Naive thymus-derived CD8-positive, alpha-beta T cell (primary cell): ENCODE measurements at regions not wholly inside any gene's neighbourhood (a gene's known extent, or its start where the extent isn't known, plus 50 kb on each side); places are given as distances from the start of the nearest gene placed in this dataset.

ENCODE experiments used
- ATAC-seq, 2 donors: fragments of 150-1000 bp; cut with Tn5 transposase in 1 of 2; sonication (Bioruptor Pico), chemical (Tn5 transposase) in 1 of 2; 1 replicate in 1 of 2; 2 replicates in 1 of 2; pipeline ENCODE4 v1.10.0; 2021; ENCODE audit warnings: mild to moderate bottlenecking in 2 of 2, moderate library complexity in 2 of 2
- POLR2A ChIA-PET: fragments of 350-600 bp; sonication (Branson Sonifier 250); formaldehyde crosslinking; loops from one replicate; lab custom pipeline; 2021; ENCODE audit warnings: antibody characterized with exemption; lab: Charles Lee
- DNase-seq, 10 donors: peaks; one replicate each; pipeline versions ENCODE4 v3.0.0 to v3.0.0-alpha.2; 2020 to 2022
- H3K27ac Mint-ChIP-seq, 10 donors: one replicate each; pipeline ENCODE4 v1.8.0; 2020 to 2022; ENCODE audit warnings: mild to moderate bottlenecking in 10 of 10, mixed read lengths in 10 of 10, moderate library complexity in 4 of 10, inconsistent platforms in 1 of 10
- H3K27me3 Mint-ChIP-seq, 5 donors: one replicate each; pipeline ENCODE4 v1.8.0; 2021 to 2022; ENCODE audit warnings: mixed read lengths in 5 of 5
- H3K36me3 Mint-ChIP-seq, 3 donors: one replicate each; pipeline ENCODE4 v1.8.0; 2020 to 2022; ENCODE audit warnings: mixed read lengths in 3 of 3, mild to moderate bottlenecking in 2 of 3, inconsistent platforms in 1 of 3
- H3K4me1 Mint-ChIP-seq, 4 donors: one replicate each; pipeline ENCODE4 v1.8.0; 2021 to 2022; ENCODE audit warnings: mixed read lengths in 4 of 4
- H3K4me3 Mint-ChIP-seq, 10 donors: one replicate each; pipeline ENCODE4 v1.8.0; 2020 to 2022; ENCODE audit warnings: mild to moderate bottlenecking in 10 of 10, mixed read lengths in 10 of 10, moderate library complexity in 6 of 10, inconsistent platforms in 1 of 10
- H3K9me3 Mint-ChIP-seq, 9 donors: one replicate each; pipeline ENCODE4 v1.8.0; 2020 to 2022; ENCODE audit warnings: mixed read lengths in 9 of 9, mild to moderate bottlenecking in 3 of 9, inconsistent platforms in 1 of 9, moderate library complexity in 1 of 9

DNA sequence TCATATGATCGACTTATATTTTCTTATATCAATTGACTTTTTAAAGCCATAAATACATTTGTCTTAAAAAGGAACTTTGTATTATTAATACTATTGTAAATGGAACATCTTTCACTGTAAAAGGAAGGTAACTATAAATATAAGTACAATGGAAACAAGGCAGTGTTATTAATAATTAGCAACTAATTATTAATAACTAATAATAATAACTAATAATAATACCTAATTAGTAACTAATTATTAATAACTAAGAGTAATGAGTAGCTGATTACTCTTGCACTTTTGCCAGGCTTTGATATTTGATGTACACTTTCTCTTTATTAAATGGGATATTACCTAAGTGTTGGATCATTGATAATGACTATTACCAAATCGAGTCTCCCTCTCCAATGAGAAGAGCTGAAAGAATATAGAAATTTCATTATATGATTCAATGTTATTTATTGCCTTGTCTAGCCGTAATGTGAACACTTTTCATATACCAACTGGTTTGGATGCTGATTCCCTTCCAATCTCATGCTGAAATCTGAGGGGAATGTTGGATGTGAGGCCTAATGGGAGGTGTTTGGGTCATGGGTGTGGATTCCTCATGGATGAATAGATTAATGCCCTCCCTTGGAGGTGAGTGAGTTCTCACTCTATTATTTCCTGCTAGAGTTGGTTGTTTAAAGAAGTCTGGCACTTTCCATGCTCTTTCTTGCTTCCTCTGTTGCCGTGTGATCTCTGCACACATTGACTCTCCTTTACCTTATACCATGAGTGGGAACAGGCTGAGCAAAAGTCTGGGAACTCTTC lies 202.1 kb upstream of the ZBTB20 start:
- Mint-ChIP-seq H3K27ac (no peak overlapping the region), H3K4me1 (no peaks in the 10 kb centered on the region), H3K4me3 (no peak overlapping the region), H3K27me3 (peaks cover 0 to 3% (median 0%) of the 10 kb centered on the region in 5 donors), H3K36me3 (peaks cover 0 to 4% (median 3%) of the 10 kb centered on the region in 3 donors), H3K9me3 (peaks cover 0 to 17% (median 5%) of the 10 kb centered on the region in 9 donors)
- POLR2A ChIA-PET = no interaction called here
- no peak for ATAC-seq
- no peak for DNase-seq

DNA sequence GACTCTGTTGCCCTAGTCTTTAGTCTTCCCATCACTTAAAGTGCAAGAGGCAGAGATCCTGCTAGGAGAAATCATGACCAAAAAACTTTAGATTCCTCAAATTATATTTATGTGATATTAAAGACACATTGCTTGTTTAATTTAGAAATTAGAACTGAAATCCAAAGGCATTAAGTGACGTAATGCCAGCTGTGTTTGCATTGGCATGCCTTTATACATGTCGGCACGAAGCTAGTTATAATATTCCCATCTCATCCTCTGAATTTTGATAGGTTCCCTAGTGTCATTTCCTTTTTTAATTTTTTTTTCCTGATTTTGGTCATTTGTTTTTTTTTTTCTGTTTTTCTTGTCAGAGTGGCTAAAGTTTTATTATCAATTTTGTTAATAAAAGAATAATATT lies 203.5 kb upstream of the ZBTB20 start:
- DNase-seq (no peak), ATAC-seq (no peak)
- Mint-ChIP-seq H3K27me3 (peaks cover 0 to 8% (median 0%) of the 10 kb centered on the region in 5 donors), H3K36me3 (peaks cover 0 to 12% (median 3%) of the 10 kb centered on the region in 3 donors), H3K9me3 (peaks cover 0 to 25% (median 9%) of the 10 kb centered on the region in 9 donors), H3K4me1 (no peaks in the 10 kb centered on the region), H3K4me3 (no peak overlapping the region), H3K27ac (no peak overlapping the region)
- POLR2A ChIA-PET = no interaction called here

DNA sequence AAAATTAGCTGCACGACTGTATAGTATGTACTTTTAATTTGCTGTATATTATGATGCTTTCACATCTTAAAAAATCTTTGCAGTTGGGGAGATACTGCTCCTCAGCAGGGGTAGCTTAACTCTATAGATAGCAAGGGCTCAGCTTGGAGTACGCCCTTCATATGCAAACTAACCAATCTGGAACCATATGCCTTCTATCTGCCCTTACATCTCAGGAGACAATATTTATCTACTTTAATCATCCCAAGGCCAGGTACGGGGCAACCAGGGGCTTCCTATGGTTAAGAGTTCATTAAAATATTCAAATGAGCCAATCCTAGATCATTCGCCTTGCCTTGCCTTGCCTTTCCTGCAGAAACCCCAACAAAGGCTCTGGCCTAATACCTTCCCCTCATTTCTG lies 204.1 kb upstream of the ZBTB20 start:
- H3K27me3 Mint-ChIP-seq = peaks cover 0 to 8% (median 0%) of the 10 kb centered on the region in 5 donors
- no peak overlapping the region for H3K27ac Mint-ChIP-seq
- no peak for DNase-seq
- no peak overlapping the region for H3K4me3 Mint-ChIP-seq
- POLR2A ChIA-PET = no interaction called here
- peaks cover 0 to 26% (median 10%) of the 10 kb centered on the region in 9 donors for H3K9me3 Mint-ChIP-seq
- H3K36me3 Mint-ChIP-seq = peaks cover 0 to 18% (median 3%) of the 10 kb centered on the region in 3 donors
- ATAC-seq = no peak
- no peaks in the 10 kb centered on the region for H3K4me1 Mint-ChIP-seq

DNA sequence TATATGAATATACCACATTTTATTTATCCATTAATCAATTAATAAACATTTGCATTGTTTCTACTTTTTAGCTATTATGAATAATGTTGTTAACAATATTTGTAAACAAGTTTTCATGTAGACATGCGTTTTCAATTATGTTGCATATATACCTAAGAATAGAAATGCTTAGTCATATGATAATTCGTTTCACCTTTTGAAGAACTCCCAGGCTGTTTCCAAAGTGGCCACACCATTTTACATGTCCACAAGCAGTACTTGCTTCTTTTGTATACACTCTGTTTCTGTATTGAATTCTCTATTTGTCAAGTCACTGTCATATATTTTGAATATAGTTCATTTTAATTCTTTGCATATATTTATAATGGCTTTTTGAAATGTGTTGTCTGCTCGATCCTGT lies 206.9 kb upstream of the ZBTB20 start:
- Mint-ChIP-seq H3K4me3 (no peak overlapping the region), H3K27ac (no peak overlapping the region), H3K36me3 (peaks cover 0 to 18% (median 3%) of the 10 kb centered on the region in 3 donors), H3K4me1 (no peaks in the 10 kb centered on the region), H3K27me3 (peaks cover 0 to 5% (median 0%) of the 10 kb centered on the region in 5 donors), H3K9me3 (peaks cover 0 to 26% (median 10%) of the 10 kb centered on the region in 9 donors)
- POLR2A ChIA-PET = no interaction called here
- DNase-seq (no peak), ATAC-seq (no peak)

DNA sequence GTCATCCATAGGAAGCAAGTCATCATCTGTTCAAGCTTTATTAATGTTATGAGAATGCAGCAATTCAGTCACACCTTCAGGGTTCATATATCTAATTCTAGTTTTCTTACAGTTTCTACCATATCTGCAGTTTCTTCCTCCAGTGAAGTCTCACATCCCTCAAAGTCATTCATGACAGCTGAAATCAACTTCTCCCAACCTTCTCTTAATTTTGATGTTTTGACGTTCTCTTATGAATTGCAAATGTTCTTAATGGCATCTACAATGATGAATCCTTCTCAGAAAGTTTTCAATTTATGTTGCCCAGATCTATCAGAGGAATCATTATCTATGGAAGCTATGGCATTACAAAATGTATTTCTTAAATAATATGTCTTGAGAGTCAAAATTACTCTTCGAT lies 210.4 kb upstream of the ZBTB20 start:
- DNase-seq (no peak), ATAC-seq (no peak)
- Mint-ChIP-seq H3K36me3 (peaks cover 0 to 23% (median 3%) of the 10 kb centered on the region in 3 donors), H3K4me1 (peaks cover 0 to 8% (median 4%) of the 10 kb centered on the region in 4 donors), H3K27me3 (peaks cover 0 to 7% (median 0%) of the 10 kb centered on the region in 5 donors), H3K9me3 (peaks cover 0 to 21% (median 10%) of the 10 kb centered on the region in 9 donors), H3K27ac (no peak overlapping the region), H3K4me3 (no peak overlapping the region)
- POLR2A ChIA-PET = no interaction called here

DNA sequence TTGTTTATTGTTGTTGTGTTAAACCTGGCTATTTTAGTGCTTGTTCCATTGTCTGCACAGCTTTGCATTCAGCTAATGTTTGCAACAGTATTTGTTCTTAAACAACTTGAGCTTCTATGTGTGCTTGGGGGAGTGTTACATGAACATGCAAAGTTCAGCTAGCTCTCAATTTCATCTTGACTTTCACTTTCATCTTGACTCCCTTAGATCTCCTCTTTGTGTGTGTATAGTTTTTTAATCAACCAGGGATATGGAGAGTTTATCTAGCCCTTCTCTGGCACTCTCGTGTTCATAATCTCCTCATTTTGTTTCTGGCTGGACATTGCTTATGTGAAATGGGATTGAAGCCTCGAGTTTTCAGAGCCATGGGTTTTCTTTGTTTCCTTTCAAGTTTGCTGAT lies 212.4 kb upstream of the ZBTB20 start:
- no peak for ATAC-seq
- Mint-ChIP-seq H3K27ac (no peak overlapping the region), H3K27me3 (peaks cover 0 to 10% (median 0%) of the 10 kb centered on the region in 5 donors), H3K4me1 (peaks cover 0 to 8% (median 4%) of the 10 kb centered on the region in 4 donors), H3K9me3 (peaks cover 1 to 19% (median 4%) of the 10 kb centered on the region in 9 donors), H3K36me3 (peaks cover 0 to 29% (median 0%) of the 10 kb centered on the region in 3 donors), H3K4me3 (peak overlapping the region in 4 of 10 donors; percentile 0 to 38 (median 10))
- POLR2A ChIA-PET = no interaction called here
- no peak for DNase-seq

DNA sequence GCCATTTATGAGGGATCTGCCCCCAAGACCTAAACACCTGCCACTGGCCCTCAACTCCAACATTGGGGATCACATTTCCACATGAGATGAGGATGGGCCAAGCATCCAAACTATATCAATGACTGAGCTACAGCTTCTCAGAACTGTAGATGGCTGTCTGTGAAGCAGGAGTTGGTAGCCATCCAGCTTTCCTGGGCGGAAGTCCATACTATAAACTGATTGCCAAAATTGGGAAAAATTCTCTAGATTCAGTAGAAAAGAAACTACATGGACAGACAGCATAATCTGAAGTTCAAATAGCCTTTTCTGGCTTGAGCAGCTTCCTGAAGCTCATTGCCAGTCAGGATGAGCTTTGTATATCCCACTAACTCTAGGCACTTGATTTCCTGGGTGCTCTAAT lies 214.7 kb upstream of the ZBTB20 start:
- Mint-ChIP-seq H3K4me1 (peaks cover 0 to 8% (median 4%) of the 10 kb centered on the region in 4 donors), H3K4me3 (no peak overlapping the region), H3K27me3 (peaks cover 0 to 5% (median 0%) of the 10 kb centered on the region in 5 donors), H3K9me3 (peaks cover 4 to 33% (median 9%) of the 10 kb centered on the region in 9 donors), H3K27ac (no peak overlapping the region), H3K36me3 (peaks cover 0 to 29% (median 5%) of the 10 kb centered on the region in 3 donors)
- DNase-seq = no peak
- ATAC-seq = no peak
- POLR2A ChIA-PET = no interaction called here

DNA sequence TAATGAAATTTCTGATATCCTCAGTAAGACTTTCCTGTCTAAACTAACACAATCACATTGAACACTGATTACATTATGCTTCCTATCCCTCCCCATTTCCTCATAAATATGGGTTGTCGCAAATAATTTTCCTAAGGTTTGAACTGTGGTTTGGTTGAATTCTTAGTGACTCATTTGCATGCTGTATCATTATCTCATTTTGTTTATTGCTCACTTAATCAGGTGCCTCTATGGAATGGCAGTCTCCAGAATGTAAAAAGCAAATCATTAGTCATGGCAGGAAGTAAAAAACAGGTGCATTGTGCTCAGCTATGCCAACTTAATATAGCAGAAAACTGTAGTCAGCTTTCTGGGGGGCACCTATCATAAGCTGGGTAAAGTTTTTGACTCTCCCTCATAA lies 216.0 kb upstream of the ZBTB20 start:
- peaks cover 4 to 33% (median 9%) of the 10 kb centered on the region in 9 donors for H3K9me3 Mint-ChIP-seq
- peaks cover 0 to 8% (median 4%) of the 10 kb centered on the region in 4 donors for H3K4me1 Mint-ChIP-seq
- H3K4me3 Mint-ChIP-seq = no peak overlapping the region
- no peak for ATAC-seq
- H3K27me3 Mint-ChIP-seq = peaks cover 0 to 5% (median 0%) of the 10 kb centered on the region in 5 donors
- POLR2A ChIA-PET = no interaction called here
- H3K27ac Mint-ChIP-seq = no peak overlapping the region
- peaks cover 0 to 29% (median 5%) of the 10 kb centered on the region in 3 donors for H3K36me3 Mint-ChIP-seq
- no peak for DNase-seq

DNA sequence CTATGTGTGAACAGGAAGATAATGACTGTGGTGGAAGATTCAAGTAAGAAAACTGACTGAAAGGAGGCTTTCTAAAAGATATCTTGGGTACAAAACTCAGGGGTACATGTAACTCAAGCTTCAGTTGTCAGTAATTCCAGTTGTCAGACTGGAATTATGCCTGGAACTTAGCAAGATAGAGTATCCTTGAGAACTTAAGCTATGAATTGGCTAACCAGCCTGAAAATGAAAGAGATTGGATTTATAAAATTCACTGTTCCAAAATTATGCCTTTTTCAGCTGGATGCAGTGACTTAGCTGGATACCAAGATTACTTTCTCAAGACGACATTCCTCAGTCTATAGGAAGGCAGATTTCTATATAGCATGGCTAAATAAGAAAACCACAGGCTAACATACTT lies 221.9 kb upstream of the ZBTB20 start:
- POLR2A ChIA-PET = no interaction called here
- Mint-ChIP-seq H3K4me1 (no peaks in the 10 kb centered on the region), H3K27me3 (peaks cover 0 to 3% (median 0%) of the 10 kb centered on the region in 5 donors), H3K36me3 (peaks cover 0 to 19% (median 5%) of the 10 kb centered on the region in 3 donors), H3K4me3 (no peak overlapping the region), H3K27ac (no peak overlapping the region), H3K9me3 (peaks cover 4 to 28% (median 6%) of the 10 kb centered on the region in 9 donors)
- no peak for DNase-seq
- ATAC-seq = no peak

DNA sequence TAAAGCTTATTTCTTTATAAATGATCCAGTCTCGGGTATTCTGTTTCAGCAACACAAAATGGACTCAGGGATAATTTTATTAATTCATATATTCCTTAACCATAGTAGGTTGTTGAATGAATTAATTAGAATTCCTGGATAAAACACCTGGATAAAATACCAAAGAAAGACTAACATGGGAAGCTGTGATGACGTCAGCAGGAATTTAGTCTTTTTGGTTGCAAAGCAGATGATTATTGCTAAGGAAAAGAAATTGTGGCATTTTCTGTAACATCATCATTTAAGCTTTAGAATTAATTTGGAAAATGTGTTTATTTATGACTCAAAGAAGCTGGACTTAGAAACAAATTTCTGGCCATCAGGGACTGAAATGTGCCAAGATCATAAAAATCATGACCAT lies 228.3 kb upstream of the ZBTB20 start:
- Mint-ChIP-seq H3K4me3 (no peak overlapping the region), H3K9me3 (peaks cover 0 to 3% (median 0%) of the 10 kb centered on the region in 9 donors), H3K27ac (no peak overlapping the region), H3K27me3 (peaks cover 0 to 8% (median 1%) of the 10 kb centered on the region in 5 donors), H3K4me1 (no peaks in the 10 kb centered on the region), H3K36me3 (no peaks in the 10 kb centered on the region)
- DNase-seq (no peak), ATAC-seq (no peak)
- POLR2A ChIA-PET = no interaction called here

DNA sequence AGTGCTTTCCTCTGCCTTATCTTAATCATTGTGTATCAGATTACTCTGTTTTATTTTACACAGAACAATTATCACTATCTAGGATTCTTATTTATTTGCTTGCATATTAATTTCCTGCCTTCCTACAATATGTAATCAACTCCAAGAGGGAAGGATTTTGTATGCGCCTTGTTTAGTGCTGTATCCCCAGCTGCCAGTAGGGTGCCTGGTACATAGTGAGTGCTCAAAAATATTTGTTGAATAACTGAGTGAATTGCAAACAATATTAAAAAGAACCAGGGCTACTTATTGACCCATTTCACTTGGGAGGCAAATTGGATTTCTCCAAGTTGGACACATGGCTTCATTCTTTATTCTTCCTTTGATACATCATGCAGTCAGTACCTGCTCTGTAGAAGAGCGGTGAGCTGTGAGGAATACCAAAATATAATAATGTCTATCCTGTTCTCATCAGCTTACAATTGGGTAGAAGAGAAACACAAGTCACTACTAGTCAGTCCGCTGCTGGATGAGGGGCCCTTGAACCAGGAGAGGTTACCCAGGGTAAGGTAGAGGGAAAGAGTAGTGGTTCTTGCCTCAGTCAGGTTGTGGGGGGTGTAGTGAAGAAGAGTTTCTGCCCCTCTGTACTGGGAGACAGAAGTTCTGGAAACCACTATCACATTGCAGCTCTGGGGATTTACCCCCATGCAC lies 233.9 kb upstream of the ZBTB20 start:
- Mint-ChIP-seq H3K4me1 (no peaks in the 10 kb centered on the region), H3K36me3 (no peaks in the 10 kb centered on the region), H3K27ac (no peak overlapping the region), H3K27me3 (peaks cover 0 to 13% (median 3%) of the 10 kb centered on the region in 5 donors), H3K4me3 (peak overlapping the region in 1 of 10 donors; percentile 43), H3K9me3 (peaks cover 0 to 3% (median 0%) of the 10 kb centered on the region in 9 donors)
- POLR2A ChIA-PET = no interaction called here
- ATAC-seq (no peak), DNase-seq (no peak)

DNA sequence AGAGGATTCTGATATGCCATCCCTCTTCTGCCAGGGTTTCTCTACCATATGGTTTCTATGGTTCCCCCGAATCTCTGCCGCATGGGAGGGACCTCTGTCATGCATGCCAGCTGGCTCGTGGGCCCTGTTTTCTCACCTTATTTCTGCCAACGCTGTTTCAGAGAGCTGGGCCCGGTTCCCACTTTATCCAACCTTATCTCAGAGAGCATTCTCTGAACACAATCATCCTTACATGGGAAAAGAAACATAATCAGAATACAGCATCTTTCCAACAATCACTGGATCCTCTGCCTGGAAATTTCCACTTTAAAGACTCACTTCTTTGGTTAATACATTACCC lies 234.5 kb upstream of the ZBTB20 start:
- Mint-ChIP-seq H3K4me1 (no peaks in the 10 kb centered on the region), H3K4me3 (no peak overlapping the region), H3K27me3 (peaks cover 0 to 18% (median 3%) of the 10 kb centered on the region in 5 donors), H3K36me3 (no peaks in the 10 kb centered on the region), H3K27ac (no peak overlapping the region), H3K9me3 (peaks cover 0 to 3% (median 0%) of the 10 kb centered on the region in 9 donors)
- DNase-seq (no peak), ATAC-seq (no peak)
- POLR2A ChIA-PET = no interaction called here

DNA sequence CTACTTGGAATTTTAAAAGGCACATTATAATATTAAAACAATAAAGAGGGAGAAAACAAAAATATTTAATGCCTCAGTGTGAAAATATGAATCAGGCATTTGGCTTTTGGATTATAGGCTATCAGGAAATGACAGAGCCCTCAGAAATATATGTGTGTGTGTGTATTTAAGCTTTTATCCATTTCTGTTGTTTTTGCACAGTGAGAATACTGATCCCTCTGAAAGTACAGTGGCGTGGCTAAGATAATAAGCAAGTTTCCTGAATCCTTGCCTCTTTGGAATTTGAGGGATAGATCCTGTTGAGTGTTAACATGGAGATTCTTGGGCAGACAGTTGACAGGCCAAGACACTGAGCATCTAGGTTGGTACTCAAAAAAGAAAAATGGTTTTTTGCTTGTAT lies 234.8 kb upstream of the ZBTB20 start:
- H3K9me3 Mint-ChIP-seq = peaks cover 0 to 3% (median 0%) of the 10 kb centered on the region in 9 donors
- DNase-seq = no peak
- no peak overlapping the region for H3K4me3 Mint-ChIP-seq
- no peaks in the 10 kb centered on the region for H3K36me3 Mint-ChIP-seq
- no peak for ATAC-seq
- POLR2A ChIA-PET = no interaction called here
- no peak overlapping the region for H3K27ac Mint-ChIP-seq
- no peaks in the 10 kb centered on the region for H3K4me1 Mint-ChIP-seq
- H3K27me3 Mint-ChIP-seq = peaks cover 0 to 17% (median 3%) of the 10 kb centered on the region in 5 donors
